HCT116 (cell line): ENCODE measurements at regions not wholly inside any gene's neighbourhood (a gene's known extent, or its start where the extent isn't known, plus 50 kb on each side); places are given as distances from the start of the nearest gene placed in this dataset.

Experiments
- ATAC-seq: fragments of 200-7000 bp; cut with Tn5 transposase; 2 replicates; pipeline ENCODE4 v1.9.1; 2020; ENCODE audit warnings: mild to moderate bottlenecking, moderate library complexity
- BruUV-seq: library from RNA; stranded (reverse); fragments of 400-500 nt; replicated peaks from 2 replicates; lab custom pipeline; 2021; lab: Mats Ljungman, UMichigan
- CTCF ChIA-PET: fragments of 300-600 bp; sonication (Branson Sonifier 250); formaldehyde crosslinking; loops from one replicate; lab custom pipeline; 2021; ENCODE audit warnings: antibody characterized with exemption; lab: Charles Lee
- POLR2A ChIA-PET: fragments of 300-600, 350-600 bp; sonication (Branson Sonifier 250); formaldehyde crosslinking; loops from one replicate; lab custom pipeline; 2021; ENCODE audit warnings: antibody characterized with exemption; lab: Charles Lee
- RAD21 ChIA-PET, 2 experiments: fragments of 300-600 bp; sonication (Branson Sonifier 250); formaldehyde crosslinking; loops; one replicate each; lab custom pipeline; 2023; ENCODE audit warnings: low total read pairs in 2 of 2; ENCODE audit not compliant: uncharacterized antibody in 2 of 2, unreplicated experiment in 2 of 2, low non-redundant PET in 1 of 2; lab: Charles Lee
- DNase-seq: peaks from one replicate; pipeline ENCODE4 v3.0.0-alpha.2; 2010; ENCODE audit warnings: low read depth, low spot score
- H2AFZ ChIP-seq: fragments of 200-600 bp; shearing (Covaris generic), sonication (generic); 2 replicates; pipeline ENCODE4 v1.6.1; 2017; ENCODE audit warnings: low read depth, mixed run types, mixed read lengths, antibody characterized with exemption, low read length; ENCODE audit not compliant: poor library complexity, severe bottlenecking
- H3K27ac ChIP-seq: 2 replicates; pipeline ENCODE4 v1.5.1; 2012; ENCODE audit warnings: low read depth, low read length
- H3K27me3 ChIP-seq: fragments of 200-600 bp; sonication (generic); 2 replicates; pipeline ENCODE4 v1.6.1; 2016; ENCODE audit warnings: mixed run types, low read length, mixed read lengths; ENCODE audit not compliant: insufficient read depth
- H3K36me3 ChIP-seq, 2 experiments: fragments of 200-500 bp in 1 of 2; fragments of 200-600 bp in 1 of 2; sonication (Bioruptor generic) in 1 of 2; sonication (generic) in 1 of 2; 2 replicates each; pipeline versions ENCODE4 v1.5.1 to v1.6.1; 2014 to 2016; ENCODE audit warnings: low read length in 2 of 2, inconsistent platforms in 1 of 2, mixed read lengths in 1 of 2, mixed run types in 1 of 2; ENCODE audit not compliant: insufficient read depth in 2 of 2, control insufficient read depth in 1 of 2
- H3K4me1 ChIP-seq, 2 experiments: fragments of 200-600 bp in 1 of 2; sonication (generic) in 1 of 2; 2 replicates each; pipeline versions ENCODE4 v1.5.1 to v1.6.1; 2012 to 2017; ENCODE audit warnings: low read length in 2 of 2, inconsistent platforms in 1 of 2, mild to moderate bottlenecking in 1 of 2, mixed read lengths in 1 of 2, mixed run types in 1 of 2, moderate library complexity in 1 of 2; ENCODE audit not compliant: insufficient read depth in 2 of 2, control insufficient read depth in 1 of 2
- H3K4me2 ChIP-seq: fragments of 200-600 bp; sonication (generic); 2 replicates; pipeline ENCODE4 v1.6.1; 2017; ENCODE audit warnings: mixed run types, low read length, mixed read lengths
- H3K4me3 ChIP-seq, 2 experiments: fragments of 200-600 bp in 1 of 2; sonication (generic) in 1 of 2; replicated peaks in 1 of 2; 2 replicates each; pipeline ENCODE4 v1.5.1; 2011 to 2016; ENCODE audit warnings: low read length in 2 of 2, control low read depth in 1 of 2, low read depth in 1 of 2, mild to moderate bottlenecking in 1 of 2, mixed read lengths in 1 of 2, mixed run types in 1 of 2
- H3K79me2 ChIP-seq: fragments of 200-600 bp; sonication (generic); 2 replicates; pipeline ENCODE4 v1.6.1; 2017; ENCODE audit warnings: mild to moderate bottlenecking, mixed run types, low read length, moderate library complexity, mixed read lengths; ENCODE audit not compliant: insufficient read depth
- H3K9ac ChIP-seq: fragments of 200-600 bp; sonication (generic); 2 replicates; pipeline ENCODE4 v1.6.1; 2016; ENCODE audit warnings: low read length, mixed read lengths
- H3K9me2 ChIP-seq: fragments of 200-600 bp; sonication (generic), shearing (Covaris generic); 2 replicates; pipeline ENCODE4 v1.6.1; 2017; ENCODE audit warnings: mixed run types, mild to moderate bottlenecking, moderate library complexity; ENCODE audit not compliant: insufficient read depth
- H3K9me3 ChIP-seq, 2 experiments: fragments of 200-500 bp in 1 of 2; fragments of 200-600 bp in 1 of 2; sonication (Bioruptor generic) in 1 of 2; sonication (generic) in 1 of 2; 2 replicates each; pipeline ENCODE4 v1.6.1; 2014 to 2017; ENCODE audit warnings: low read length in 2 of 2, mixed read lengths in 2 of 2, inconsistent platforms in 1 of 2, low read depth in 1 of 2, mild to moderate bottlenecking in 1 of 2, mixed run types in 1 of 2, moderate library complexity in 1 of 2; ENCODE audit not compliant: control insufficient read depth in 1 of 2, insufficient read depth in 1 of 2
- H4K20me1 ChIP-seq: fragments of 200-600 bp; sonication (generic), shearing (Covaris generic); 2 replicates; pipeline ENCODE4 v1.6.1; 2017; ENCODE audit warnings: mixed run types, mild to moderate bottlenecking, moderate library complexity; ENCODE audit not compliant: insufficient read depth
- CBX3 ChIP-seq: IDR thresholded peaks from 2 replicates; pipeline ENCODE4 v1.6.1; 2012; ENCODE audit warnings: low read depth
- CEBPB ChIP-seq: IDR thresholded peaks from 2 replicates; pipeline ENCODE4 v1.6.1; 2012; ENCODE audit warnings: low read depth
- EZH2 ChIP-seq: fragments of 200-600 bp; sonication (generic); IDR thresholded peaks from 2 replicates; pipeline ENCODE4 v1.6.1; 2017; ENCODE audit warnings: antibody characterized with exemption, mixed run types
- EZH2phosphoT487 ChIP-seq: fragments of 200-600 bp; IDR thresholded peaks from 2 replicates; pipeline ENCODE4 v1.6.1; 2018; ENCODE audit warnings: antibody characterized with exemption, borderline replicate concordance
- JUND ChIP-seq: IDR thresholded peaks from 2 replicates; pipeline ENCODE4 v1.6.1; 2012
- POLR2A ChIP-seq: IDR thresholded peaks from 2 replicates; pipeline ENCODE4 v1.7.0; 2011; ENCODE audit warnings: borderline replicate concordance; ENCODE audit not compliant: insufficient read depth, insufficient read length; ENCODE audit errors: extremely low read depth
- POLR2AphosphoS5 ChIP-seq: IDR thresholded peaks from 2 replicates; pipeline ENCODE4 v1.6.1; 2011; ENCODE audit warnings: mild to moderate bottlenecking, low read depth, low read length, moderate library complexity
- SIN3A ChIP-seq: IDR thresholded peaks from 2 replicates; pipeline ENCODE4 v1.6.1; 2012; ENCODE audit warnings: low read depth
- SP1 ChIP-seq: IDR thresholded peaks from 2 replicates; pipeline ENCODE4 v1.6.1; 2012; ENCODE audit warnings: low read depth
- SRF ChIP-seq: IDR thresholded peaks from 2 replicates; pipeline ENCODE4 v1.6.1; 2012; ENCODE audit warnings: low read depth
- TCF7L2 ChIP-seq: IDR thresholded peaks from 2 replicates; pipeline ENCODE4 v1.7.0; 2011; ENCODE audit warnings: borderline replicate concordance, inconsistent platforms; ENCODE audit not compliant: insufficient read depth, insufficient read length; ENCODE audit errors: extremely low read depth
- YY1 ChIP-seq: IDR thresholded peaks from 2 replicates; pipeline ENCODE4 v1.6.1; 2011; ENCODE audit warnings: low read length, low read depth, moderate library complexity, mild to moderate bottlenecking; ENCODE audit not compliant: insufficient replicate concordance; ENCODE audit errors: extremely low read depth
- ZNF274 ChIP-seq: fragments of 200-500 bp; sonication (Bioruptor generic); IDR thresholded peaks from 2 replicates; pipeline ENCODE4 v1.6.1; 2014; ENCODE audit warnings: mild to moderate bottlenecking, low read depth, low read length, inconsistent platforms
- intact Hi-C: fragments of 100-400 bp; cut with micrococcal nuclease; formaldehyde crosslinking; loops from 2 replicates; pipeline ENCODE4 v1.10.0; 2022
- TF ChIP-seq, protein P1 (sequence below): IDR thresholded peaks from 2 replicates; pipeline ENCODE4 v1.6.1; 2012
- TF ChIP-seq, protein P2 (sequence below): IDR thresholded peaks from 2 replicates; pipeline ENCODE4 v1.6.1; 2012
- TF ChIP-seq, protein P3 (sequence below), 3 experiments: fragments of 200-600 bp in 1 of 3; sonication (generic) in 1 of 3; IDR thresholded peaks in 2 of 3; conservative IDR thresholded peaks in 1 of 3; 2 replicates each; pipeline ENCODE4 v1.5.1; 2012 to 2017; ENCODE audit warnings: low read depth in 2 of 3, low read length in 2 of 3, antibody characterized with exemption in 1 of 3, borderline replicate concordance in 1 of 3, control low read depth in 1 of 3, mild to moderate bottlenecking in 1 of 3, mixed read lengths in 1 of 3, mixed run types in 1 of 3, moderate library complexity in 1 of 3; ENCODE audit not compliant: insufficient read depth in 1 of 3

DNA sequence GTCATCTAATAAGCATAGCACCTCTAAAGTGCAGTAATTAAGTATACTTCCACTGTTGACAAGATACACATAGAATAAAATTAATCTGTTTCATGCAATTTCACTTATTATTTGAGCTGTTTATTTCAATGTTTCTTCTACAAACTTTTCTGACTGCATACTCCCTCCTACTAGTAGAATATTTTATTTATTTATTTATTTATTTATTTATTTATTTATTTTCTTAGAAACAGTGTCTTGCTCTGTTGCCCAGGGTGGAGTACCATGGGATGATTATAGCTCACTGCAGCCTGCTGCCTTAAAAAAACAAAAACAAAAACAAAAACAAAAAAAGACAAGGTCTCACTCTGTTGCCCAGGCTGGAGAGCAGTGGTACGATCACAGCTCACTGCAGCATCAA lies 68.4 kb upstream of the KITLG start:
- TF ChIP-seq SRF (no peak), SP1 (no peak), POLR2AphosphoS5 (no peak), SIN3A (no peak), ZNF274 (no peak), JUND (no peak), YY1 (no peak), POLR2A (no peak), EZH2 (no peak), TCF7L2 (no peak), CEBPB (no peak), CBX3 (no peak), EZH2phosphoT487 (no peak)
- TF ChIP-seq, protein P1, sequence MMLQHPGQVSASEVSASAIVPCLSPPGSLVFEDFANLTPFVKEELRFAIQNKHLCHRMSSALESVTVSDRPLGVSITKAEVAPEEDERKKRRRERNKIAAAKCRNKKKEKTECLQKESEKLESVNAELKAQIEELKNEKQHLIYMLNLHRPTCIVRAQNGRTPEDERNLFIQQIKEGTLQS, result no peak
- TF ChIP-seq, protein P2, sequence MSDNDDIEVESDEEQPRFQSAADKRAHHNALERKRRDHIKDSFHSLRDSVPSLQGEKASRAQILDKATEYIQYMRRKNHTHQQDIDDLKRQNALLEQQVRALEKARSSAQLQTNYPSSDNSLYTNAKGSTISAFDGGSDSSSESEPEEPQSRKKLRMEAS, result no peak
- TF ChIP-seq, protein P3, sequence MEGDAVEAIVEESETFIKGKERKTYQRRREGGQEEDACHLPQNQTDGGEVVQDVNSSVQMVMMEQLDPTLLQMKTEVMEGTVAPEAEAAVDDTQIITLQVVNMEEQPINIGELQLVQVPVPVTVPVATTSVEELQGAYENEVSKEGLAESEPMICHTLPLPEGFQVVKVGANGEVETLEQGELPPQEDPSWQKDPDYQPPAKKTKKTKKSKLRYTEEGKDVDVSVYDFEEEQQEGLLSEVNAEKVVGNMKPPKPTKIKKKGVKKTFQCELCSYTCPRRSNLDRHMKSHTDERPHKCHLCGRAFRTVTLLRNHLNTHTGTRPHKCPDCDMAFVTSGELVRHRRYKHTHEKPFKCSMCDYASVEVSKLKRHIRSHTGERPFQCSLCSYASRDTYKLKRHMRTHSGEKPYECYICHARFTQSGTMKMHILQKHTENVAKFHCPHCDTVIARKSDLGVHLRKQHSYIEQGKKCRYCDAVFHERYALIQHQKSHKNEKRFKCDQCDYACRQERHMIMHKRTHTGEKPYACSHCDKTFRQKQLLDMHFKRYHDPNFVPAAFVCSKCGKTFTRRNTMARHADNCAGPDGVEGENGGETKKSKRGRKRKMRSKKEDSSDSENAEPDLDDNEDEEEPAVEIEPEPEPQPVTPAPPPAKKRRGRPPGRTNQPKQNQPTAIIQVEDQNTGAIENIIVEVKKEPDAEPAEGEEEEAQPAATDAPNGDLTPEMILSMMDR (IDR thresholded peaks at IDR 0.05 in 2 of 3, conservative IDR thresholded peaks at IDR 0.05 in 1 of 3; ENCODE audit: borderline replicate concordance in 1 of 3, insufficient read depth in 1 of 3, low read depth in 2 of 3, low read length in 2 of 3), result no peak
- H4K20me1 ChIP-seq, result no peaks in the 10 kb centered on the region
- ChIA-PET POLR2A (no interaction called here), CTCF (no interaction called here), RAD21 (no interaction called here)
- no peak for DNase-seq
- no TSS peak for BruUV-seq
- no peak overlapping the region for H3K9ac ChIP-seq
- no peaks in the 10 kb centered on the region for H3K4me1 ChIP-seq
- 0 out of 4 replicates have a peak, but pooled peaks cover 0 to under 1% of the 10 kb centered on the region in 2 experiments for H3K9me3 ChIP-seq
- H3K4me2 ChIP-seq, result no peak overlapping the region
- no peaks in the 10 kb centered on the region for H3K79me2 ChIP-seq
- H3K27ac ChIP-seq, result no peak overlapping the region
- no peaks in the 10 kb centered on the region for H3K9me2 ChIP-seq
- intact Hi-C loops, result no loop called here
- no peaks in the 10 kb centered on the region for H3K27me3 ChIP-seq
- ATAC-seq, result no peak
- no peak overlapping the region for H2AFZ ChIP-seq
- H3K4me3 ChIP-seq, result no peak overlapping the region
- no peaks in the 10 kb centered on the region for H3K36me3 ChIP-seq
